ENCODE measurements at regions not wholly inside any gene's neighbourhood (a gene's known extent, or its start where the extent isn't known, plus 50 kb on each side); places are given as distances from the start of the nearest gene placed in this dataset.

DNA sequence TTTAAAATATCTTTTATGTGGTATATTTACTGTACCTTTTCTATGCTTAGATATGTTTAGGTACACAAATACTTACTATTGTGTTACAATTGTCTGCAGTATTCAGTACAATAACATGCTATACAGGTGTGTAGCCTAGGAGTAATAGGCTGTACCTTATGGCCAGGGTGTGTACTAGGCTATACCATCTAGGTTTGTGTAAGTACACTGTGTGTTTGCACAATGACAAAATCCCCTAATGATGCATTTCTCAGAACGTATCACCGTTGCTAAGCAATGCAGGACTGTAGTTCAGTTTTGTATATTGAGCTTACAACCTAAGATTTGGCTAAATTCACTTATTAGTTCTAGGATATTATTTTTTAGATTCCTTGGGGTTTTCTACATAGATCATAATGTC is 332.3 kb upstream of the HS6ST1 start:
- DNase-seq (ENCODE audit: low read depth in 2 of 2): no peak
- no peak for TF ChIP-seq CTCF (IDR thresholded peaks at IDR 0.05; ENCODE audit: low read depth, low read length)

GRCh38 chr2:128654408-128654807 is 335.7 kb upstream of the HS6ST1 start:
- no peak for DNase-seq (ENCODE audit: low read depth in 2 of 2)
- no peak overlapping the region for H3K4me3 ChIP-seq (replicated peaks in 1 of 2; ENCODE audit: low read depth in 2 of 2, low read length in 2 of 2)
- TF ChIP-seq CTCF (IDR thresholded peaks at IDR 0.05; ENCODE audit: low read depth, low read length): no peak

More for the DNA sequence above, 332.3 kb upstream of the HS6ST1 start:
- H3K4me3 ChIP-seq (replicated peaks in 1 of 2; ENCODE audit: low read depth in 2 of 2, low read length in 2 of 2): no peak overlapping the region

DNA sequence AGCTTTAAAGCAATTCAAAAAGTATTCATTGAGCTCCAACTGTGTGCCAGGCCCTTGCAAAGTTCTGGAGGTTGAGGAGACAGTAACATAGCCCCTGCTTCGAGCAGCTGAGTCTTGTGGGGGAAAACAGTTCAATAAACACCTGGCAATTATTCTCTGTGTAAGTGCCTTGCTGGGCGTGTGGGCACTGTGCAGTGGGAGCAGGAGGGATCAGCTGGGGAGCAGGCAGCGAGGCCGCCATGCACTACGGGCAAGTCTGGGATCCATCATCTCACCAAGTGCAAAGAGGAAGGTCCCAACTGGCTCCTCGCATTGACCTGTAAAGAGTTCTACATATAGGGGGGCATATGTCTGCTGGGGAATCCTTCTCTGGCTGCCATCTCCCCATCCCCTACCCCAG is 342.2 kb upstream of the HS6ST1 start:
- TF ChIP-seq CTCF (IDR thresholded peaks at IDR 0.05; ENCODE audit: low read depth, low read length): no peak
- H3K4me3 ChIP-seq (replicated peaks in 1 of 2; ENCODE audit: low read depth in 2 of 2, low read length in 2 of 2): no peak overlapping the region
- no peak for DNase-seq (ENCODE audit: low read depth in 2 of 2)

DNA sequence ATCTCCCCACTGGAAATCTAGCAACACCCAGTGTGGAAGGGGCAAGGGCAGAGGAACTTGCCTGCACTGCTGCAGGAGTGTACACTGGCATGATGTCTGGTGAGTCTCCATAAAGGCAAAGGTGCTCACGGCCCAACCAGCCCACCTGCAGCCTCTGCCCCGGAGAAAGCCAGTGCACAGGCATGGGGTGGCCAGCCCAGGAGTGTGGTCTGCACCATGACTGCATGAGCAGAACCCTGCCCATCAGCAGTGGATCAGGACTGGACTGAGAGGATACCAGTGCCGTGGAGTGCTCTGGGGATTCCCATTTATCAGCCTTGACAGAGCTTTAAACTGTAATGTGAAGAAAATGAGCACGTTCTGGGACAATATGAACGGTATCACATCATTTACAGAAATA is 342.6 kb upstream of the HS6ST1 start:
- no peak for DNase-seq (ENCODE audit: low read depth in 2 of 2)
- no peak overlapping the region for H3K4me3 ChIP-seq (replicated peaks in 1 of 2; ENCODE audit: low read depth in 2 of 2, low read length in 2 of 2)
- no peak for TF ChIP-seq CTCF (IDR thresholded peaks at IDR 0.05; ENCODE audit: low read depth, low read length)

GRCh38 chr2:128662051-128662471 is 343.4 kb upstream of the HS6ST1 start:
- TF ChIP-seq CTCF (IDR thresholded peaks at IDR 0.05; ENCODE audit: low read depth, low read length): no peak
- no peak for DNase-seq (ENCODE audit: low read depth in 2 of 2)
- H3K4me3 ChIP-seq (replicated peaks in 1 of 2; ENCODE audit: low read depth in 2 of 2, low read length in 2 of 2): no peak overlapping the region

DNA sequence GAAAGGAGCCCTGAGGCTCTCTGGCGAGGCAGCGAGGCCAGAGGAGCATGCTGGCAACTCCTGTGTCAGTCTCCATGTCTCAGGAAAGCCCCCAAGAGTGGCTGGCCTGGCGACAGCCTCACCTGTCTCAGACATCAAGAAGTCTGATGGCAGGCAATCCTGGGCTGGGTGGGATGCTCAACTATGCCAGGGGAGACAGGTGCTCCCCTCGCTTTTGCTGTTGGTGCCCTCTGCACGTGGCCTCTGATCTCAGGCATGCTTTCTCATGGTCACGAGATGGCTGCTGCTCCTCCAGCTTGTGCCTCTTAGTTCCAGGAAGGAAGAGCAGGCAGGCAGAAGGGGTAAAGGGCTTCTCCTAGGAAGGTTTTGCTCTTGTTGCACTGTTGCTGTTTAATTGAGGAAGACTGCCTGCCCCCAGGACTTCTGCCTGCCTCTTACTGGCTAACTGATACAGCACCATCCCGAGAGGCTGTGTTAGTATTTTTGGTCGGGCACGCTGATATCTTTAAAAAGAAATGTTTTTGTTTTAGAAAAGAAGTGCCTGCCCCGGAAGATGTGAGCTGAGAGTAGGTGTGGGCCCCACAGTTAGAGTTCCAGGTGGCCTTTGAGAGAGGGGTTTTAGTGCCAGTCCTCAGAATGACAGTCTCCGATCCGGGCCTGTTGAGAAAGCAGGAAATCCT is 344.8 kb upstream of the HS6ST1 start:
- no peak for TF ChIP-seq CTCF (IDR thresholded peaks at IDR 0.05; ENCODE audit: low read depth, low read length)
- DNase-seq (ENCODE audit: low read depth in 2 of 2): no peak
- no peak overlapping the region for H3K4me3 ChIP-seq (replicated peaks in 1 of 2; ENCODE audit: low read depth in 2 of 2, low read length in 2 of 2)

DNA sequence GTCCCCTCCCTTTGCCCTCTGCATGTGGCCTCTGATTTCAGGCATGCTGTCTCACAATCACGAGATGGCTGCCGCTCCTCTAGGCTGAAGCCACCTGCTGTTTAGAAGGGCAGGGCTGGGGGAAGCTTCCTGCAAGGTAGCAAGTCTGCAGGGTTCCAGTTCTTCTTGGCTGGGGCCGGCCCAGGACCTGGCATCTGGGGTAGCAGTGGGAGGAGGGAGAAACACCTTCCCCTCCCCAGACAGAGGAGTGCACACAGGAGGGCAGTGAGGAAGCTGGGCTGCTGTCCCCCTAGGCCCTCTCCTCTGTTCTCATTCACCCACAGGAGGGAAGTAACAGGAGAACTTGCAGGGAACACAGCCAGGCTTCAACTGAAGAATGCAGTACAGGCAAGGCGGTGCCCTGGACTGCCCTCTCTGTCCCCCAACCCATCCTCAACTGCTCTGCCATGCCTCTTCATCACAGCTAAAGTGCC is 345.9 kb upstream of the HS6ST1 start:
- no peak for TF ChIP-seq CTCF (IDR thresholded peaks at IDR 0.05; ENCODE audit: low read depth, low read length)
- no peak for DNase-seq (ENCODE audit: low read depth in 2 of 2)
- H3K4me3 ChIP-seq (replicated peaks in 1 of 2; ENCODE audit: low read depth in 2 of 2, low read length in 2 of 2): no peak overlapping the region
